ENCODE measurements at regions not wholly inside any gene's neighbourhood (a gene's known extent, or its start where the extent isn't known, plus 50 kb on each side); places are given as distances from the start of the nearest gene placed in this dataset.

DNA sequence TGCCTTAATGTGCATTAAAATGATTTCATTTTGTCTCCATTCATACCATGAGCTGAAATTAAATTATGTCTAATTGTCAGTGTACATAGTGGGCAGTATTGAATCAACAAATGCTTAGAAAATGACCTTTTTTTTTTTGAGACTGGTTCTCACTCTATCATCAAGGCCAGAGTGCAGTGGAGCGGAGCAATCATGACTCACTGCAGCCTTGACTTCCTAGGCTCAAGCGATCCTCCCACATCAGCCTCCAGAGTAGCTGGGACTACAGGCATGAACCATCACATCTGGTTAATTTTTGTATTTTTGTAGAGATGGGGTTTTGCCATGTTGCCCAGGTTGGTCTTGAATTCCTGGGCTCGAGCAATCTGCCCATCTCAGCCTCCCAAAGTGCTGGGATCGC, 117.0 kb upstream of the BLID start:
- no peaks in the 10 kb centered on the region for H3K79me2 ChIP-seq (ENCODE audit: control insufficient read depth, insufficient read depth, low read length)
- H3K4me1 ChIP-seq (replicated peaks in 1 of 2; ENCODE audit: control insufficient read depth in 2 of 2, insufficient read depth in 2 of 2, low read length in 2 of 2), result no peaks in the 10 kb centered on the region
- no peak for DNase-seq (ENCODE audit: extremely low read depth in 1 of 4, low spot score in 3 of 4)
- H3K9ac ChIP-seq (ENCODE audit: insufficient read depth in 1 of 2, low read depth in 2 of 2, low read length in 2 of 2), result no peak overlapping the region
- no peak overlapping the region for H3K4me3 ChIP-seq
- H4K20me1 ChIP-seq (replicated peaks; ENCODE audit: control insufficient read depth, insufficient read depth, low read length), result no peaks in the 10 kb centered on the region
- POLR2A ChIA-PET, result no interaction called here
- intact Hi-C loops (cut with micrococcal nuclease) (no loop called here), in situ Hi-C loops (cut with MboI) (no loop called here)
- no peaks in the 10 kb centered on the region for H3K9me1 ChIP-seq (ENCODE audit: control insufficient read depth, insufficient read depth, low read length)
- no peak overlapping the region for H3K27ac ChIP-seq (ENCODE audit: extremely low read depth, low read depth, low read length)
- 0% methylated on average over 4 of the region's 4 CpGs for WGBS (ENCODE audit: insufficient coverage, low coverage, missing lambda C conversion rate)
- no TSS peak for BruUV-seq (replicated peaks)
- FAIRE-seq, result no peak
- no peak overlapping the region for H3K4me2 ChIP-seq (ENCODE audit: insufficient read depth, low read length)
- no peak for TF ChIP-seq SMAD1 (IDR thresholded peaks at IDR 0.05; ENCODE audit: low read depth, low read length, partially characterized antibody)
- TF ChIP-seq ZNF282 (CRISPR knock-in tag; IDR thresholded peaks at IDR 0.05), result no peak
- no peaks in the 10 kb centered on the region for H3K27me3 ChIP-seq (ENCODE audit: control insufficient read depth in 2 of 2, insufficient read depth in 2 of 2, low read length in 2 of 2)
- H2AFZ ChIP-seq (ENCODE audit: low read depth, low read length), result no peak overlapping the region
- no peak for ATAC-seq
- CTCF ChIA-PET (ENCODE audit: low intra/inter-chr PET ratio), result no interaction called here
- no peaks in the 10 kb centered on the region for H3K9me3 ChIP-seq (replicated peaks; ENCODE audit: control insufficient read depth, insufficient read depth, low read depth, low read length)
- H3K36me3 ChIP-seq (ENCODE audit: control insufficient read depth, insufficient read depth, low read length), result no peaks in the 10 kb centered on the region

DNA sequence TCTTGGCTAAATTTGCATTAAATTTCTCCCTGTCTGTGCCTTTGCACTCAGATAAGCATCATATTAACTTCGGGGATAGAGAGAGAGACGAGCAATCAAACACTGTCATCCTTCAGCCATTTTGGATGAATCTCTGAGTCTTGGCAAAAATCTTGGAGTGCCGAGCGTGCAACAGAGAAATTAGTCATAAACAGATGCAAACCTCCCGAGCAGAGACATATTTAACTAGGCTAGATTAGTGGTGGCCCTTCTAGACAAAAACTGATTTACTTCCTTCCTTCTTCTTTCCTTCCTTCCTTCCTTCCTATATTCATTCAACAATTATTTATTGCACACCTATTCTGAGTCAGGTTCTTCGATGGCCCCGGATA, 114.4 kb upstream of the BLID start:
- no peak overlapping the region for H3K27ac ChIP-seq (ENCODE audit: extremely low read depth, low read depth, low read length)
- H3K36me3 ChIP-seq (ENCODE audit: control insufficient read depth, insufficient read depth, low read length), result no peaks in the 10 kb centered on the region
- DNase-seq (ENCODE audit: extremely low read depth in 1 of 4, low spot score in 3 of 4), result no peak
- no peak overlapping the region for H3K4me3 ChIP-seq
- H3K27me3 ChIP-seq (ENCODE audit: control insufficient read depth in 2 of 2, insufficient read depth in 2 of 2, low read length in 2 of 2), result no peaks in the 10 kb centered on the region
- no peaks in the 10 kb centered on the region for H3K9me1 ChIP-seq (ENCODE audit: control insufficient read depth, insufficient read depth, low read length)
- no TSS peak for BruUV-seq (replicated peaks)
- in situ Hi-C loops (cut with MboI), result no loop called here
- no peak for ATAC-seq
- H3K4me2 ChIP-seq (ENCODE audit: insufficient read depth, low read length), result no peak overlapping the region
- no peak overlapping the region for H2AFZ ChIP-seq (ENCODE audit: low read depth, low read length)
- H3K79me2 ChIP-seq (ENCODE audit: control insufficient read depth, insufficient read depth, low read length), result no peaks in the 10 kb centered on the region
- 0% methylated on average over 7 of the region's 7 CpGs for WGBS (ENCODE audit: insufficient coverage, low coverage, missing lambda C conversion rate)
- no peaks in the 10 kb centered on the region for H3K9me3 ChIP-seq (replicated peaks; ENCODE audit: control insufficient read depth, insufficient read depth, low read depth, low read length)
- H4K20me1 ChIP-seq (replicated peaks; ENCODE audit: control insufficient read depth, insufficient read depth, low read length), result no peaks in the 10 kb centered on the region
- H3K4me1 ChIP-seq (replicated peaks in 1 of 2; ENCODE audit: control insufficient read depth in 2 of 2, insufficient read depth in 2 of 2, low read length in 2 of 2), result no peaks in the 10 kb centered on the region
- intact Hi-C loops (cut with micrococcal nuclease), result no loop called here
- ChIA-PET CTCF (ENCODE audit: low intra/inter-chr PET ratio) (no interaction called here), POLR2A (no interaction called here)
- TF ChIP-seq, protein P1, sequence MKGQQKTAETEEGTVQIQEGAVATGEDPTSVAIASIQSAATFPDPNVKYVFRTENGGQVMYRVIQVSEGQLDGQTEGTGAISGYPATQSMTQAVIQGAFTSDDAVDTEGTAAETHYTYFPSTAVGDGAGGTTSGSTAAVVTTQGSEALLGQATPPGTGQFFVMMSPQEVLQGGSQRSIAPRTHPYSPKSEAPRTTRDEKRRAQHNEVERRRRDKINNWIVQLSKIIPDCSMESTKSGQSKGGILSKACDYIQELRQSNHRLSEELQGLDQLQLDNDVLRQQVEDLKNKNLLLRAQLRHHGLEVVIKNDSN (CRISPR knock-in tag; IDR thresholded peaks at IDR 0.05), result no peak
- TF ChIP-seq FOXA3 (CRISPR knock-in tag; conservative IDR thresholded peaks at IDR 0.05 in 1 of 2, IDR thresholded peaks at IDR 0.05 in 1 of 2) (no peak), ZMIZ1 (IDR thresholded peaks at IDR 0.05; ENCODE audit: low read depth in 2 of 2, low read length in 2 of 2) (no peak), ZNF280B (CRISPR knock-in tag; IDR thresholded peaks at IDR 0.05) (no peak), STAT5A (IDR thresholded peaks at IDR 0.05; ENCODE audit: borderline replicate concordance, low read length) (no peak)
- H3K9ac ChIP-seq (ENCODE audit: insufficient read depth in 1 of 2, low read depth in 2 of 2, low read length in 2 of 2), result no peak overlapping the region
- no peak for FAIRE-seq

All from K562 (cell line).